HG02678 (cell line): ENCODE measurements at regions not wholly inside any gene's neighbourhood (a gene's known extent, or its start where the extent isn't known, plus 50 kb on each side); places are given as distances from the start of the nearest gene placed in this dataset.

Experiments
- ATAC-seq: cut with Tn5 transposase; IDR thresholded peaks from one replicate; pipeline ENCODE4 v1.9.1; 2021; ENCODE audit warnings: mild to moderate bottlenecking, moderate library complexity; ENCODE audit not compliant: unreplicated experiment

DNA sequence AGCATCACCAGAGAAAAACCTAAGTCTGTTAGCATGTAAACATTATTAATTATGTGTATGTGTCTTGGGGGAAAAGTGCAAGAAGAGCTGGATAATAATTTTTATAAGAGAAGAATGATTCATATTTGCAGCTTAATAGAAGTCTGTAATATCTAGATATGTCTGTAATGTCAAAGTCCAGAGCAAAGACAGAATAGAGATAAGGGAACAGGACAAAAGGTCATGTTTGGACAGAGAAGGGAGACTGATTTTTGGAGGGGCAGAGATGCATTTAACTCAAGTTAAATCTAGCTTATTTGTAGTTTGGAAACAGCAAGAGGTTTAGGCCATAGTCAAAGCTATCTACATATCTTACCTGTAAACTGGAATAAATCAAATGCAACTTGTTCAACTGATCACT, 61.2 kb downstream of the MAGED1 start:
- no peak for ATAC-seq

DNA sequence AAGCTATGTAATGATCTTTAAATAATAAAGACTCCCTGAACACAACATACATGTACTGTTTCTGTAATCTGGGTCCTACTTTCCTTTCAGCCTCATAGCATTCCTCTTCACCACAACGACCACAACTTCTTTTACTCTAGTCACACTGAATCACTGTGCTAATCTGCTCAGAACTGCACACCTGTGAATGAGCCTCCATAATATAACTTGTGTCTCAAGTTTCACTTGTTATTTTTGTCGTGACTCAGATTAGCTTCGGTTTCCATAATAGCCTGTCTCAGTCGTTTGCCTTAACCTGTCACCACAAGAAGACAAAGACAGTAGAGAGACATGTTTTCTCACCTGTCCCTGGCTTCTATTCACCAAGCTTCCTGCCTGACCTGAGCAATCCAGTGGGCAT, 61.8 kb downstream of the MAGED1 start:
- peak; percentile 99 for ATAC-seq

DNA sequence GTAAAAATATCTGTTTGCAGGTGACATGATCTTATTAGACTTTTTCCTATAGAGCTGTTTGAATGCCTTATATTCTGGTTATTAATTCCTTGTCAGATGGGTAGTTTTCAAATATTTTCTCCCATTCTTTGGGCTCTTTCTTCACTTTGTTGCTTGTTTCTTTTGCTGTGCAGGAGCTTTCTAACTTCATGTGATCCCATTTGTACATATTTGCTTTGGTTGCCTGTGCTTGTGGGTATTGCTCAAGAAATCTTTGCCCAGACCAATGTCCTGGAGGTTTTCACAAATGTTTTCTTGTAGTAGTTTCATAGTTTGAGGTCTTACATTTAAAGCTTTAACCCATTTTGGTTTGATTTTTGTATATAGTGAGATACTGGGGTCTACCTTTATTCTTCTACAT, 63.0 kb downstream of the MAGED1 start:
- ATAC-seq = no peak

DNA sequence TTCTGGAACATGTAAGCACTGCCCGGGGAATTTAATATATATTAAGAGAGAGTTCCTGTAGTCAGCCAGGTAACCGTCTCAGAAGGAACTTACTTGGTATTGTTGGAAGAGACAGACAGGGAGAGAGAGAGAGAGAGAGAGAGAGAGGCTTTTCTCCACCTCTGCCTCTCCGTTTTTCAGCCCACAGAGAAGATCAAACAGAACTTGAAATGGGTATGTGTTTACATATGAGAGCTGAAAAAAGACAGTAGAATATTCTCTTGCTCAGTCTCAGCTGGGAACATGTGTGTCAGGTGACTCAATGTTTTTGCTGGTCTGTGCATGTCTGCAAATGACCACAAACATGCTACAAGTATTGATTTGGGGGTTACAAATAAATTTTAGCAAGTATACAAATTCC, 81.9 kb downstream of the MAGED1 start:
- no peak for ATAC-seq

DNA sequence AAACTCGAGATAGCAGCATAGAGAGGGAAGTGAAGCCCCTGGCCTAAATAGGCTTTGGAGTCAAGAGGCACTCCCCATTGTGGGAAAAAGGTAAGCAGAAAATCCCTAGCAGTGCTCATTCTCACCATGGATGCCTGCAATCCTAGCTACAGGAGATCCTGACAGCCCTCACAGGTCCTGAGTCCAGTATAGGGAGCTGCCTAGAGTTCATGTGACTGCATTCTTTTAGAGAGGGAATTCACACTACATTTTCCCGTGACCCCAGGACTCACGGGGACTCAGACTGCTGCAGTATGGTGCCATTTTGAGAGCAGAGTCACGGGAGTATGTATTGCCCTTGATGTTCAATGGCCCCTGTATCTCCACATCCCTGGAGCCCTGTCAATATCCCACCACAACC, 82.4 kb downstream of the MAGED1 start:
- ATAC-seq = no peak

DNA sequence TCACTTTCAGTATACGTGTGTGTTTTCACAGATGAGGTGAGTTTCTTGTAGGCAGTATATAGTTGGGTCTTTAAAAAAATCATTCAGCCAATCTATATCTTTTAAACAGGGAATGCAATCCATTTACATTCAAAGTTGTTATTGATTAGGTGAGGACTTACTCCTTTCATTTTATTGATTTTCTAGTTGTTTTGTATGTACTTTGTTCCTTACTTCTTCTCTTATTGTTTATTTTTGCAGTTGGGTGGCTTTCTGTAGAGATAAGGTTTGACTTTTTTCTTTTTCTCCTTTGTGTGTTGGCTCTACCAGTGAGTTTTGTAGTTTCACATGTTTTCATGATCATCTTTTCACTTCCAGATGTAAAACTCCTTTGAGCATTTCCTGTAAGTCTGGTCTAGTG, 83.1 kb downstream of the MAGED1 start:
- ATAC-seq = no peak
